NB4 (cell line): ENCODE measurements at regions not wholly inside any gene's neighbourhood (a gene's known extent, or its start where the extent isn't known, plus 50 kb on each side); places are given as distances from the start of the nearest gene placed in this dataset.

Experiments
- CTCF ChIP-seq: IDR thresholded peaks from one replicate; pipeline ENCODE4 v1.5.1; 2012; ENCODE audit warnings: low read depth, low read length
- MAX ChIP-seq: IDR thresholded peaks from 2 replicates; pipeline ENCODE4 v1.6.1; 2011; ENCODE audit warnings: low read depth, low read length
- POLR2A ChIP-seq: IDR thresholded peaks from 2 replicates; pipeline ENCODE4 v1.6.1; 2011; ENCODE audit warnings: mild to moderate bottlenecking; ENCODE audit not compliant: insufficient read length; ENCODE audit errors: extremely low read depth

- TF ChIP-seq CTCF (no peak), POLR2A (no peak), MAX (no peak)
Measured at GRCh38 chr2:193250389-193250788, 1055.7 kb upstream of the TMEFF2 start.
